OCI-LY7 (cell line): ENCODE measurements at regions not wholly inside any gene's neighbourhood (a gene's known extent, or its start where the extent isn't known, plus 50 kb on each side); places are given as distances from the start of the nearest gene placed in this dataset.

Source experiments
- BruUV-seq: library from RNA; stranded (reverse); fragments of 400-500 nt; replicated peaks from 2 replicates; lab custom pipeline; 2021; lab: Mats Ljungman, UMichigan
- CTCF ChIA-PET: fragments of 300-600 bp; sonication (Branson Sonifier 250); formaldehyde crosslinking; loops from one replicate; lab custom pipeline; 2022; ENCODE audit warnings: antibody characterized with exemption; ENCODE audit not compliant: unreplicated experiment; lab: Charles Lee
- POLR2A ChIA-PET: fragments of 300-600 bp; sonication (Branson Sonifier 250); formaldehyde crosslinking; loops from one replicate; lab custom pipeline; 2022; ENCODE audit warnings: antibody characterized with exemption; lab: Charles Lee
- DNase-seq: peaks from one replicate; pipeline ENCODE4 v3.0.0-alpha.2; 2015; ENCODE audit warnings: low spot score
- H2AFZ ChIP-seq: fragments of 200-600 bp; sonication (generic), shearing (Covaris generic); 2 replicates; pipeline ENCODE4 v1.6.1; 2014; ENCODE audit warnings: mild to moderate bottlenecking, antibody characterized with exemption, low read length, moderate library complexity
- H3K27ac ChIP-seq: fragments of 200-600 bp; sonication (generic); 2 replicates; pipeline ENCODE4 v1.5.1; 2014; ENCODE audit warnings: mixed run types, low read depth, mild to moderate bottlenecking, moderate library complexity, low read length, inconsistent platforms; ENCODE audit not compliant: poor library complexity, severe bottlenecking
- H3K36me3 ChIP-seq: fragments of 200-600 bp; sonication (generic); 2 replicates; pipeline ENCODE4 v1.6.1; 2014; ENCODE audit warnings: mild to moderate bottlenecking, antibody characterized with exemption, low read length, moderate library complexity, mixed read lengths; ENCODE audit not compliant: insufficient read depth
- H3K4me1 ChIP-seq: fragments of 200-600 bp; sonication (generic); 2 replicates; pipeline ENCODE4 v1.5.1; 2014; ENCODE audit warnings: mild to moderate bottlenecking, low read length; ENCODE audit not compliant: insufficient read depth, poor library complexity, severe bottlenecking
- H3K4me2 ChIP-seq: fragments of 200-600 bp; sonication (generic); 2 replicates; pipeline ENCODE4 v1.6.1; 2014; ENCODE audit warnings: mild to moderate bottlenecking, low read length
- H3K4me3 ChIP-seq: fragments of 200-600 bp; sonication (generic); 2 replicates; pipeline ENCODE4 v1.5.1; 2014; ENCODE audit warnings: mild to moderate bottlenecking, low read depth, low read length; ENCODE audit not compliant: poor library complexity, severe bottlenecking
- H3K79me2 ChIP-seq: fragments of 200-600 bp; sonication (generic); 2 replicates; pipeline ENCODE4 v1.6.1; 2016; ENCODE audit warnings: low read depth, mild to moderate bottlenecking, low read length, moderate library complexity, mixed read lengths; ENCODE audit not compliant: insufficient read depth
- H3K9me2 ChIP-seq: fragments of 200-600 bp; sonication (generic); 2 replicates; pipeline ENCODE4 v1.6.1; 2016; ENCODE audit warnings: mild to moderate bottlenecking, low read length, mixed read lengths; ENCODE audit not compliant: insufficient read depth
- H3K9me3 ChIP-seq: fragments of 200-600 bp; sonication (generic); 2 replicates; pipeline ENCODE4 v1.6.1; 2014; ENCODE audit warnings: mild to moderate bottlenecking, mixed run types, low read length, mixed read lengths
- H4K20me1 ChIP-seq: fragments of 200-600 bp; sonication (generic); 2 replicates; pipeline ENCODE4 v1.6.1; 2014; ENCODE audit warnings: mild to moderate bottlenecking, antibody characterized with exemption, low read length, moderate library complexity, mixed read lengths; ENCODE audit not compliant: insufficient read depth
- EZH2phosphoT487 ChIP-seq: fragments of 200-600 bp; sonication (generic); IDR thresholded peaks from 2 replicates; pipeline ENCODE4 v1.6.1; 2018; ENCODE audit warnings: low read depth, borderline replicate concordance, mild to moderate bottlenecking, mixed run types, antibody characterized with exemption, low read length, moderate library complexity, mixed read lengths
- intact Hi-C: fragments of 100-400 bp; cut with micrococcal nuclease; formaldehyde crosslinking; loops from one replicate; pipeline ENCODE4 v1.10.0; 2022; ENCODE audit not compliant: unreplicated experiment
- TF ChIP-seq, protein P1 (sequence below): fragments of 200-600 bp; sonication (generic); conservative IDR thresholded peaks from 2 replicates; pipeline ENCODE4 v1.5.1; 2014; ENCODE audit warnings: mild to moderate bottlenecking, antibody characterized with exemption, low read length, moderate library complexity, mixed read lengths

DNA sequence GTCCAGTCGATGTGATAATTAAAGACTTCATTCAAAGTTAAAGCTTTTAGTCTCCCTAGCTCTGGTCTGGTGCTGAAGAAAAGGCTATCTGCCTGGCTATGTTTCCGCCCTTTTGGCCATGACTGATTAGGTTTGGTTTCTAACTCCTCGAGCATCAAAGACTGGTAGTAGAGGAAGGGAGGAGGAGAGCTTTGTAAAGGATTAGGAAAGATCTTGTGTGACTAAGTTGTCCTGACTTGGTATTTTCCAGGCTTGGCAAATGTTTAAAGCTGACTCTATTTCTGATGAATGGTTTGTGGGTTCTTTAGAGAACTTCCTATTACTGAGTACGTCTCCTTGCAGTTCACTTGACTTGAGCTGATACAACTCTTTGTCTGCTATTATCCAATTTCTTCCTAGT, 312.9 kb downstream of the GJA1 start:
- DNase-seq: no peak
- Histone ChIP-seq H3K79me2 (no peaks in the 10 kb centered on the region), H3K4me3 (no peak overlapping the region), H3K36me3 (no peaks in the 10 kb centered on the region), H3K4me1 (no peaks in the 10 kb centered on the region), H3K4me2 (no peak overlapping the region), H3K9me2 (no peaks in the 10 kb centered on the region), H4K20me1 (no peaks in the 10 kb centered on the region), H3K9me3 (no peaks in the 10 kb centered on the region), H3K27ac (no peak overlapping the region), H2AFZ (no peak overlapping the region)
- CTCF ChIA-PET: no interaction called here
- TF ChIP-seq, protein P1, sequence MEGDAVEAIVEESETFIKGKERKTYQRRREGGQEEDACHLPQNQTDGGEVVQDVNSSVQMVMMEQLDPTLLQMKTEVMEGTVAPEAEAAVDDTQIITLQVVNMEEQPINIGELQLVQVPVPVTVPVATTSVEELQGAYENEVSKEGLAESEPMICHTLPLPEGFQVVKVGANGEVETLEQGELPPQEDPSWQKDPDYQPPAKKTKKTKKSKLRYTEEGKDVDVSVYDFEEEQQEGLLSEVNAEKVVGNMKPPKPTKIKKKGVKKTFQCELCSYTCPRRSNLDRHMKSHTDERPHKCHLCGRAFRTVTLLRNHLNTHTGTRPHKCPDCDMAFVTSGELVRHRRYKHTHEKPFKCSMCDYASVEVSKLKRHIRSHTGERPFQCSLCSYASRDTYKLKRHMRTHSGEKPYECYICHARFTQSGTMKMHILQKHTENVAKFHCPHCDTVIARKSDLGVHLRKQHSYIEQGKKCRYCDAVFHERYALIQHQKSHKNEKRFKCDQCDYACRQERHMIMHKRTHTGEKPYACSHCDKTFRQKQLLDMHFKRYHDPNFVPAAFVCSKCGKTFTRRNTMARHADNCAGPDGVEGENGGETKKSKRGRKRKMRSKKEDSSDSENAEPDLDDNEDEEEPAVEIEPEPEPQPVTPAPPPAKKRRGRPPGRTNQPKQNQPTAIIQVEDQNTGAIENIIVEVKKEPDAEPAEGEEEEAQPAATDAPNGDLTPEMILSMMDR: no peak
- no peak for TF ChIP-seq EZH2phosphoT487
- intact Hi-C loops: no loop called here
- POLR2A ChIA-PET: interaction anchor here (0.5 to 0.6 kb wide), 2 partner anchors 90 to 1749 kb away, joined by 3 to 6 read pairs; no protein-coding TSS in a partner anchor
- BruUV-seq: no TSS peak

DNA sequence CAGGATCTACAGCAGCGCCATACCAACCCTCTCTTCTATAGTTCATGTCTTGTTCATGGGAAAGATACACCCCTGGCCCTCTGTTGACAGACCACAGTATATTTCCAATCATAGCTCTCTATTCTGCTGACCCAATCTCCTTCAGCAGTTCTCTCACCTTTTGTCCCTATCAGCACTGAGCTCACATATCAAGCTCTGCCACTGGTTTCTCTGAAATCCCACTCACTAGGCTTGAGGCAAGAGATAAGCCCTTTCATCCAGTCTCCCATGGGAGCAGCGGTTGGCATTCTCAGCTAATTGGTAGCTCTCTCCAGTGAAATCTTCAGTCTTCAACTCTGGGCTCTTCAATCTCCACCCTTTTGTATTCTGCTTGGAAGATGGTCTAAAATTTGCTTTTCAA, 313.4 kb downstream of the GJA1 start:
- Histone ChIP-seq H3K4me1 (no peaks in the 10 kb centered on the region), H3K4me2 (no peak overlapping the region), H3K27ac (no peak overlapping the region), H3K79me2 (no peaks in the 10 kb centered on the region), H4K20me1 (no peaks in the 10 kb centered on the region), H3K4me3 (no peak overlapping the region), H2AFZ (no peak overlapping the region), H3K9me2 (no peaks in the 10 kb centered on the region), H3K36me3 (no peaks in the 10 kb centered on the region), H3K9me3 (no peaks in the 10 kb centered on the region)
- no TSS peak for BruUV-seq
- intact Hi-C loops: no loop called here
- TF ChIP-seq, protein P1: no peak
- TF ChIP-seq EZH2phosphoT487: no peak
- CTCF ChIA-PET: no interaction called here
- DNase-seq: no peak
- POLR2A ChIA-PET: interaction anchor here (0.5 to 0.6 kb wide), 2 partner anchors 90 to 1749 kb away, joined by 3 to 6 read pairs; no protein-coding TSS in a partner anchor

GRCh38 chr6:121755485-121755884, 320.0 kb downstream of the GJA1 start:
- H3K36me3 ChIP-seq: no peaks in the 10 kb centered on the region
- TF ChIP-seq EZH2phosphoT487: no peak
- TF ChIP-seq, protein P1: no peak
- no peak overlapping the region for H3K27ac ChIP-seq
- H3K4me2 ChIP-seq: no peak overlapping the region
- no peaks in the 10 kb centered on the region for H3K4me1 ChIP-seq
- no peaks in the 10 kb centered on the region for H4K20me1 ChIP-seq
- POLR2A ChIA-PET: interaction anchor here (0.7 kb wide), 1 partner anchor 71 kb away, joined by 3 read pairs; no protein-coding TSS in a partner anchor
- no peaks in the 10 kb centered on the region for H3K9me3 ChIP-seq
- intact Hi-C loops: no loop called here
- H3K4me3 ChIP-seq: no peak overlapping the region
- no peak for DNase-seq
- no peak overlapping the region for H2AFZ ChIP-seq
- no peaks in the 10 kb centered on the region for H3K9me2 ChIP-seq
- H3K79me2 ChIP-seq: no peaks in the 10 kb centered on the region
- CTCF ChIA-PET: no interaction called here
- no TSS peak for BruUV-seq
